Heart right ventricle (tissue), 16 donors: ENCODE measurements at regions not wholly inside any gene's neighbourhood (a gene's known extent, or its start where the extent isn't known, plus 50 kb on each side); places are given as distances from the start of the nearest gene placed in this dataset.

Experiments used
- ATAC-seq, 8 donors: fragments of 200-7000 bp; cut with Tn5 transposase; one replicate each; pipeline ENCODE4 v1.9.1; 2020; ENCODE audit warnings: mild to moderate bottlenecking in 8 of 8, moderate library complexity in 8 of 8, moderate number of reproducible peaks in 1 of 8
- DNase-seq, 2 donors: peaks; one replicate each; pipeline ENCODE4 v3.0.0-alpha.2; 2020
- H3K27ac ChIP-seq, 10 donors: fragments of 200-600 bp; sonication (generic) in 2 of 10; one replicate each; pipeline versions ENCODE4 v1.5.0 to v1.8.0; 2020 to 2022; ENCODE audit warnings: mild to moderate bottlenecking in 3 of 10
- H3K27me3 ChIP-seq, 7 donors: fragments of 200-600 bp; one replicate each; pipeline ENCODE4 v1.8.0; 2021 to 2022; ENCODE audit warnings: mild to moderate bottlenecking in 2 of 7
- H3K36me3 ChIP-seq, 9 donors: fragments of 200-600 bp; sonication (generic) in 1 of 9; one replicate each; pipeline versions ENCODE4 v1.5.0 to v1.8.0; 2020 to 2022; ENCODE audit warnings: mild to moderate bottlenecking in 2 of 9
- H3K4me1 ChIP-seq, 9 donors: fragments of 200-600 bp; sonication (generic) in 1 of 9; one replicate each; pipeline versions ENCODE4 v1.5.0 to v1.8.0; 2020 to 2022; ENCODE audit warnings: mild to moderate bottlenecking in 4 of 9
- H3K4me3 ChIP-seq, 10 donors: fragments of 200-600 bp; sonication (generic) in 2 of 10; one replicate each; pipeline versions ENCODE4 v1.5.0 to v1.8.0; 2020 to 2022; ENCODE audit warnings: mild to moderate bottlenecking in 7 of 10, moderate library complexity in 2 of 10
- H3K9me3 ChIP-seq, 11 donors: fragments of 200-600 bp in 10 of 11; sonication (generic) in 2 of 11; one replicate each; pipeline versions ENCODE4 v1.5.0 to v1.8.0; 2013 to 2022; ENCODE audit warnings: mild to moderate bottlenecking in 2 of 11, control low read depth in 1 of 11, moderate library complexity in 1 of 11
- CTCF ChIP-seq, 9 donors: fragments of 200-600 bp; sonication (generic) in 2 of 9; IDR thresholded peaks; one replicate each; pipeline versions ENCODE4 v1.5.0 to v1.8.0; 2021 to 2022; ENCODE audit warnings: antibody characterized with exemption in 9 of 9, mild to moderate bottlenecking in 5 of 9, moderate library complexity in 1 of 9
- WGBS, 2 donors: extraction: QIAGEN DNeasy Blood & Tissue Kit; methylation state at CpG; one replicate each; pipeline ENCODE4 v1.1.7; 2013; ENCODE audit warnings: inconsistent platforms in 1 of 2; 5-methylcytosine and 5-hydroxymethylcytosine counted together
- intact Hi-C, 10 donors: fragments of 100-400 bp; cut with DNase I; formaldehyde crosslinking; loops; one replicate each; pipeline versions ENCODE4 v1.11.1 to v1.14.2; 2022
- donor health status: Arrhythmogenic right ventricular cardiomyopathy.
- donor health status: ischemic (EF 13 %, LVEDD 7.1; RV severe dilation, severe dysfunction).
- donor health status: healthy with polysubstance abuse.
- donor health status: DM: no; HTN: yes; CAD: no.
- donor health status: DM: no; HTN: no; CAD: no.
- donor health status: ischemic (EF 25% LVEDD 6.9; RV normal size, moderate dysfunction).
- donor health status: ischemic (EF 25% LVEDD 5.7; RV mildly dilated, moderate dysfunction).
- donor health status: healthy.
- donor health status: DM: yes; HTN: yes; CAD: no.
- donor health status: Ischemic cardiomyopathy.
- donor health status: ischemic (EF 35%, LVEDD 5.7; RV mildly dilated, moderate dysfunction).
- donor health status: nonischemic (EF 11% LVEDD 7.7; RV severe dilation, severe dysfunction).
- donor health status: DM: yes; HTN: yes; CAD: no.
- donor health status: PGD.
- donor health status: ischemic (EF 29% LVEDD 5.4; RV normal size, mild dysfunction).
- donor health status: nonischemic (EF 23%, LVEDD 6.1; RV moderate dilation, normal function).

- Histone ChIP-seq H3K9me3 (peaks cover 0 to 15% (median 0%) of the 10 kb centered on the region in 11 donors), H3K4me1 (no peaks in the 10 kb centered on the region), H3K4me3 (no peak overlapping the region), H3K27me3 (no peaks in the 10 kb centered on the region), H3K27ac (no peak overlapping the region), H3K36me3 (no peaks in the 10 kb centered on the region)
- intact Hi-C loops: loop anchor here in 1 of 10 donors (5.0 kb wide), 1 partner anchor 472 kb away; no protein-coding TSS in a partner anchor
- 83 to 86% methylated on average over 1 of the region's 1 CpG for WGBS, 2 donors
- no peak for DNase-seq
- TF ChIP-seq CTCF (IDR thresholded peaks at IDR 0.05): no peak
- peak in 1 of 8 donors; percentile 38 for ATAC-seq
These were observed 933.9 kb downstream of the SLC16A7 start for GRCh38 chr12:60529723-60530122.

- H3K27me3 ChIP-seq: no peaks in the 10 kb centered on the region
- H3K4me3 ChIP-seq: no peak overlapping the region
- DNase-seq (no peak), ATAC-seq (no peak)
- no peak for TF ChIP-seq CTCF (IDR thresholded peaks at IDR 0.05)
- intact Hi-C loops: no loop called here
- no peaks in the 10 kb centered on the region for H3K9me3 ChIP-seq
- H3K27ac ChIP-seq: no peak overlapping the region
- no peaks in the 10 kb centered on the region for H3K4me1 ChIP-seq
- H3K36me3 ChIP-seq: no peaks in the 10 kb centered on the region
These were observed 939.5 kb downstream of the SLC16A7 start for GRCh38 chr12:60535363-60535762.

- no peaks in the 10 kb centered on the region for H3K36me3 ChIP-seq
- no peak for DNase-seq
- no peak overlapping the region for H3K4me3 ChIP-seq
- TF ChIP-seq CTCF (IDR thresholded peaks at IDR 0.05): no peak
- no peaks in the 10 kb centered on the region for H3K27me3 ChIP-seq
- ATAC-seq: no peak
- H3K27ac ChIP-seq: no peak overlapping the region
- intact Hi-C loops: no loop called here
- H3K9me3 ChIP-seq: no peaks in the 10 kb centered on the region
- H3K4me1 ChIP-seq: no peaks in the 10 kb centered on the region
- 58 to 66% methylated on average over 5 of the region's 5 CpGs for WGBS, 2 donors
These were observed 943.8 kb downstream of the SLC16A7 start for GRCh38 chr12:60539592-60539991.

GRCh38 chr12:60568914-60569313 is 973.1 kb downstream of the SLC16A7 start:
- TF ChIP-seq CTCF (IDR thresholded peaks at IDR 0.05): no peak
- intact Hi-C loops: no loop called here

More at GRCh38 chr12:60568914-60569313, 973.1 kb downstream of the SLC16A7 start:
- H3K27ac ChIP-seq: no peak overlapping the region
- 79 to 85% methylated on average over 2 of the region's 2 CpGs for WGBS, 2 donors
- no peak for ATAC-seq
- no peaks in the 10 kb centered on the region for H3K4me1 ChIP-seq
- no peaks in the 10 kb centered on the region for H3K36me3 ChIP-seq
- no peaks in the 10 kb centered on the region for H3K27me3 ChIP-seq
- no peak overlapping the region for H3K4me3 ChIP-seq
- DNase-seq: no peak
- peaks cover 0 to 8% (median 0%) of the 10 kb centered on the region in 11 donors for H3K9me3 ChIP-seq
